A549 (cell line): ENCODE measurements at regions not wholly inside any gene's neighbourhood (a gene's known extent, or its start where the extent isn't known, plus 50 kb on each side); places are given as distances from the start of the nearest gene placed in this dataset.

Experiments
- CEBPB ChIP-seq, 2 experiments: fragments of >200 bp in 1 of 2; sonication (Bioruptor Twin) in 1 of 2; formaldehyde crosslinking in 1 of 2; IDR thresholded peaks; 2 replicates each; pipeline ENCODE4 v1.6.1; 2012 to 2016
- ELK1 ChIP-seq: fragments of 150-350 bp; IDR thresholded peaks from 2 replicates; pipeline ENCODE4 v1.6.1; 2014; ENCODE audit warnings: low read depth, mild to moderate bottlenecking, low read length
- MAFK ChIP-seq: fragments of 450-650 bp; IDR thresholded peaks from 2 replicates; pipeline ENCODE4 v1.6.1; 2014; ENCODE audit not compliant: partially characterized antibody
- POLR2A ChIP-seq: IDR thresholded peaks from 2 replicates; pipeline ENCODE4 v1.6.1; 2012; ENCODE audit warnings: mild to moderate bottlenecking, low read length
- RAD21 ChIP-seq, 2 experiments: fragments of >200 bp in 1 of 2; sonication (Bioruptor Twin) in 1 of 2; formaldehyde crosslinking in 1 of 2; IDR thresholded peaks in 1 of 2; conservative IDR thresholded peaks in 1 of 2; 2 replicates in 1 of 2; 3 replicates in 1 of 2; pipeline ENCODE4 v1.6.1; 2012 to 2018; ENCODE audit warnings: inconsistent platforms in 1 of 2
- SMC3 ChIP-seq: fragments of >200 bp; sonication (Bioruptor Twin); formaldehyde crosslinking; IDR thresholded peaks from 3 replicates; pipeline ENCODE4 v1.6.1; 2018; ENCODE audit warnings: inconsistent platforms
- TP53 ChIP-seq: fragments of 250-450 bp; sonication (Bioruptor Pico); IDR thresholded peaks from 2 replicates; pipeline ENCODE4 v1.5.0; 2021; ENCODE audit warnings: mild to moderate bottlenecking, moderate library complexity
- ZFP36 ChIP-seq: fragments of 450-650 bp; IDR thresholded peaks from 2 replicates; pipeline ENCODE4 v1.6.1; 2014; ENCODE audit warnings: borderline replicate concordance; ENCODE audit not compliant: partially characterized antibody
- TF ChIP-seq, protein P1 (sequence below): fragments of >200 bp; sonication (Bioruptor Twin); formaldehyde crosslinking; IDR thresholded peaks from 3 replicates; pipeline ENCODE4 v1.5.1; 2016

DNA sequence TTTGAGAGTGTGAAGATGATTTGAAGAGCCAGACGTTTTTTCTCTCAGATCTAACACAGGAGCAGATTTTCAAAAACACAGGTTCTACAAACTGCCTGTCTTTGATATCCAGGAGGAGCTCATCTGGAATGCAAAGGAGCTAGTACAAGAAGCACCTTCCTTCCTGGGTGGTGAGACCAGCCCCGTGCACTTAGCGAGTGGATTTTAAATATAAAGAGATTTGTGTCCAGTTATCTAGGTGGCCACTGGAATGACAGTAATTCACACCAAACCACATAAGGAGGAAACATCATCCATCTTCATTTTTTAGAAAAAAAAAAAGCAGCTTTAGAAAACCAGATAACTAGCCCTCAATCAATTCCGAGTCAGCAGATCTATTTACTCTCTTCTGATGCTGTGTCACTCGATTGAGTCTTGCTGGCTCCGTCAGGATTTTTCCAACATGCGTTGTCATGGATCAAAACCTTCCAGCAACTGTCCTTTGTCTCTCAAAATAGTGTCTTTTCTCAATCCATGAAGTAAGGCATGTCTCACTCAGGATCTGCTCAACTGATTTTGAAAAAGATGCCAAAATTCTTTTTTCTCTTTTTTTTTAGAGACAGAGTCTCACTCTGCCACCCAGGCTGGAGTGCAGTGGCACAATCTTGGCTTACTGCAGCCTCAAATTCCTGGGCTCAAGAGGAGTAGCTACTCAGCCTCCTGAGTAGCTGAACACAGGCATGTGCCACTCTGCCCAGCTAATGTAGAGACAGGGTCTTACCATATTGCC is 451.2 kb upstream of the PSMD7 start:
- TF ChIP-seq, protein P1, sequence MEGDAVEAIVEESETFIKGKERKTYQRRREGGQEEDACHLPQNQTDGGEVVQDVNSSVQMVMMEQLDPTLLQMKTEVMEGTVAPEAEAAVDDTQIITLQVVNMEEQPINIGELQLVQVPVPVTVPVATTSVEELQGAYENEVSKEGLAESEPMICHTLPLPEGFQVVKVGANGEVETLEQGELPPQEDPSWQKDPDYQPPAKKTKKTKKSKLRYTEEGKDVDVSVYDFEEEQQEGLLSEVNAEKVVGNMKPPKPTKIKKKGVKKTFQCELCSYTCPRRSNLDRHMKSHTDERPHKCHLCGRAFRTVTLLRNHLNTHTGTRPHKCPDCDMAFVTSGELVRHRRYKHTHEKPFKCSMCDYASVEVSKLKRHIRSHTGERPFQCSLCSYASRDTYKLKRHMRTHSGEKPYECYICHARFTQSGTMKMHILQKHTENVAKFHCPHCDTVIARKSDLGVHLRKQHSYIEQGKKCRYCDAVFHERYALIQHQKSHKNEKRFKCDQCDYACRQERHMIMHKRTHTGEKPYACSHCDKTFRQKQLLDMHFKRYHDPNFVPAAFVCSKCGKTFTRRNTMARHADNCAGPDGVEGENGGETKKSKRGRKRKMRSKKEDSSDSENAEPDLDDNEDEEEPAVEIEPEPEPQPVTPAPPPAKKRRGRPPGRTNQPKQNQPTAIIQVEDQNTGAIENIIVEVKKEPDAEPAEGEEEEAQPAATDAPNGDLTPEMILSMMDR = no peak
- no peak for TF ChIP-seq MAFK
- no peak for TF ChIP-seq POLR2A
- TF ChIP-seq ZFP36 = no peak
- no peak for TF ChIP-seq SMC3
- no peak for TF ChIP-seq CEBPB (IDR thresholded peaks at IDR 0.05)
- TF ChIP-seq TP53 (CRISPR knock-in tag) = no peak
- no peak for TF ChIP-seq ELK1
- TF ChIP-seq RAD21 (conservative IDR thresholded peaks at IDR 0.05 in 1 of 2, IDR thresholded peaks at IDR 0.05 in 1 of 2) = no peak
